Skin epidermis (tissue), 12 donors: ENCODE measurements at regions not wholly inside any gene's neighbourhood (a gene's known extent, or its start where the extent isn't known, plus 50 kb on each side); places are given as distances from the start of the nearest gene placed in this dataset.

Source experiments
- H3K27ac ChIP-seq, 21 experiments: fragments of 200-600 bp; sonication (generic) in 11 of 21; one replicate each; pipeline ENCODE4 v1.5.0; 2020; ENCODE audit warnings: mild to moderate bottlenecking in 3 of 21, inconsistent platforms in 2 of 21, moderate library complexity in 2 of 21
- H3K4me3 ChIP-seq, 7 experiments: fragments of 200-600 bp; sonication (generic) in 2 of 7; one replicate each; pipeline ENCODE4 v1.5.0; 2020; ENCODE audit warnings: inconsistent platforms in 2 of 7, mild to moderate bottlenecking in 2 of 7, moderate library complexity in 1 of 7

DNA sequence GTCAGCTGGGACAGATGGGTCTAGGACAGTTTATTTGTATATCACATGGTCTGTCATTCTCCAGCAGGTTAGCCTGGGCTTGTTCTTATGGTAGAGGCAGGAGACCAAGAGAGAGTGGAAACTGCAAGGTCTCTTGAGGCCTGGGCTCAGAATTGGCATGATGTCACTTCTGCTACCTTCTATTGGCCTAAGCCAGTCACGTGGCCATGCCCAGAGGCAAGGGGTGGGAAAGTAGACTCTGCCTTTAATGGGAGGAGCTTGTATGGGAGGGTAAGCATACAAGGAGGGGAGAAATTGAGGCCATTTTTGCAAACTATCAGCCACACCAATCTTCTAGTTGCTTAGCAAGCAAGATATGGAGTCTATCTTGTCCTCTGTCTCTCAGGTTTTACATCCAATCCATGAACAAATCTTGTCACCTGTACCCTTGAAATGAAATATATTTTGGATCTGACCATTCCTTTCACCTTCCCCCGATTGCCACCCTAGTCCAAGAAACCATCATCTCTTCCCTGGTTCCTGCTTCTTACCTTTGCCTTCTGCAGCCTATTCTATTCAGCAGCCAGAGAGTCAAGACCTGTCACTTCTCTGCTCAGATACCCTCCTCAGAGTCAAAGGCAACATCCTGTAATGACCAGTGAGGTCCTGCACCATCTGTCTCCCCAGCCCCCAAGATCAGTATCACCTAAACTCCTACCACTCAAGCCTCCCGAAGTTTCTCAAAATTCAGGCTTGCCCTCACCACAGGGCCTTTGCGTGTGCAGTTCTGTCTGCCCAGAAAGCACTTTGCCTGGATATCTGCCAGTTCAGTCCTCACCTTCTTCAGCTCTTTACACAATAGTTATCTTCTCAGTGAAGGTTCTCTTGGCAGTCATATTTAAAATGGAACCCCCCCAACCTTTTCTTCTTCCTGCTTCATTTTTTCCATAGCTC lies 240.0 kb downstream of the LOXHD1 start:
- Histone ChIP-seq H3K27ac (peak overlapping the region in 1 of 21 experiments; percentile 22), H3K4me3 (no peak overlapping the region)

DNA sequence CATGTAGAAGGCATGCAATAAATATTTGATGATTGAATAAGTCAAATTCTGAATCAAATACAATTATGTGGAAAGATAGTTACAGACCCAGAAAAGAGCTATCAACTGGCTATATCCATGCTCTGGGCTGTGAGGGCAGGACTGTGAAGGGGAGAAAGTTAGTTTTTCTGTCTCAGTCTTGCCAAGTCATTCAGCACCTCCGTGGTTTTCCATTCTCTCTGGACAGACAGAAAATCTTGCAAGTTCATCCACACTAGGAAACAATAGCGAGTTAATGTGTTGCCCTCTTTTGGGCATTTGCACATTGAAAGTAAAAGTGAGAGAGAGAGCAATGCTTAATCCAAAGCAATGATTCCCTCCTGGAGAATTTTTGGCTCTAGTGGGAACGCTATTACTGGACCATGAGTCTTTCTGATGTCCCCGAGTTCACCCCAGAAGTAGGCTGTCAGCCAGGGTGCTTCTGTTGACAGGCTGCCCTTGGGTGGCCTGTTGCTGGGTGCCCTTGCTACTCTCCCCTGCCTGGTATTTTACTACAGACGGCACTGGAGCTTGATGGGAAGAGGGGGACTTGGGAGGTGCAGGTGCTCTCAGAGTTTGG lies 238.3 kb downstream of the LOXHD1 start:
- H3K4me3 ChIP-seq, result no peak overlapping the region
- H3K27ac ChIP-seq, result no peak overlapping the region

DNA sequence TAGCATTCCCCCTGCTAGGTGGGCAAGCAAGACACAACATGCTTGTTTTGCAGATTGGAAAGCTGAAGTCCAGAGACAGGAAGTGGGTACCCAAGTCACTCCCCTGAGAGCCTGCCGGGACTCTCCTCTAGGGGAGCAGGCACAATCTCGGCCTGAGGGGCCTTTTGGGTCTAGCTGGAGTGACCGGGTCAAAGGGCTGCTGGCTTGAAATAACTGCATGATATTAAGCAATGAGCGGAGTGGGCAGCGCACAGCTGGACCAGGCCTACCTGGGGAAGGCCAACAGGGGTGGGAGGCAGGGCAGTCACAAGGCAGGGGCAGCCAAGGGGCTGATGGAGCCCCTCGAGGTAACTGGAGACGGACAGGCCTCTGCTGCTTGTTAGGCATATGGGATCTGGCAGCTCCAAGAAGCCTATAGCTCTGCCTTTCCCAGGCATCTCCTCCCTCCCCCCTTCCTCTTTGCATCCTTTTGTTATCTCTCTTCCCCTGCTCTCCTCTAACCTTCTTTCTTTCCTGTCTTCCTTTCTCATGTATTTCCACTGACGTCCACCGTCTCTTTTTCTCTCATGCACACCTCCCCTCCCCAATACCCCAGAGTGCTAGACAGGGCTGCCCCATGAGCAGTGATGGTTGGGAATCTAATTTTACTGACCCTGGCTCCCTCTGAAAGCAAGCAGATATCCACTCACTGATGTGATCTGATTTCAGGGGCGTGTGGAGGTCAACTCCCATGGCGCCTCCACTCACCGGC lies 237.5 kb downstream of the LOXHD1 start:
- H3K27ac ChIP-seq, result no peak overlapping the region
- no peak overlapping the region for H3K4me3 ChIP-seq

DNA sequence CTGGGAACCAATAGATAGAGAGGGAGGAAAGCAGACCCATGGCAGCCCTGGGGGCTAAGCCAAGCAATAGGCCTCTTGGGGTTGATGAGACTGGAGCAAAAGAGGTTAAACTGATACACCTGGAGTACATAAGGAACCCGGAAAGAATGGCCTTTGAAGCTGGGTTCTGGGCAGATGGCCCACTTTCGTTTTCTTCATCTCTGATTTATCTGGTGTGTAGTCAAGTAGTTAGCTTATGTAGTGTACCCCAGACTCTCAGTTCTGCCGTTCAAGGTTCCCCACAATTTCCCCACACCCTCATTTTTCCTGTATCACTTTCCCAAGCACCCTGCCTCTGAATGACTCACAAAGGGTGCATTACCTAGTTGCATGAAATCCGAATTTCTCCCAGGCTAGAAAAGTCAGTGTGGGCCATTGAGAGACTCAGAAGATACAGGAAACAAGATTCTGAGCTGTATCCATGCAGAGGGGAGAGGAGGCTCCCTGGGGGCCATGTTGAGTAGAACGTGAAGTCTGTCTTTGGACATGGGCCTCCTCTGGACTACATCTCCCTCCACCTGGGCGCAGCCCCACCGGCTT lies 235.0 kb downstream of the LOXHD1 start:
- Histone ChIP-seq H3K27ac (no peak overlapping the region), H3K4me3 (no peak overlapping the region)

DNA sequence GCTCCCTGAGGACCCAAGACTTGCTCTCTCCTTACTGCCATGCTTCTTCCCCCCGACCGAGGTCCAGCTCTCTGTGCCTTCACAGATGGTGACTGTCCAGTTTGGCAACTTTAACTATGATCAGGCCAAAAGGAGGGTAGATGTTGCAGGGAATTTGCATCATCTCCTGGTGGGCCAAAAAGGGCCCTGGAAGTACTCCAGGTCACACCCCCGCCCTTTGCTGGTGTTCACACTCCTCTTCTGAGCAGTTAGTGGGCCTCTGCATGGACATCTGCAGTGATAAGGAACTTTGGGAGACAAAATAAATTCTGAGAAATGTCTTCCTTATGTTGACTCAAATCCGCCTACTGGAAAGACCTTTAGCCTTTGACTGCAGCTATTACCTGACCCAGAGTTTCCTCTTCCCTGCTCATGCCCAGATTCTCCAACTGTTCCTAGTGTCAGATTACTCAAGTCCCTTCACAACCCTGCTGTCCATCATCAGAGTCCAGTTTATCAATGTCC lies 234.4 kb downstream of the LOXHD1 start:
- H3K27ac ChIP-seq, result no peak overlapping the region
- no peak overlapping the region for H3K4me3 ChIP-seq

DNA sequence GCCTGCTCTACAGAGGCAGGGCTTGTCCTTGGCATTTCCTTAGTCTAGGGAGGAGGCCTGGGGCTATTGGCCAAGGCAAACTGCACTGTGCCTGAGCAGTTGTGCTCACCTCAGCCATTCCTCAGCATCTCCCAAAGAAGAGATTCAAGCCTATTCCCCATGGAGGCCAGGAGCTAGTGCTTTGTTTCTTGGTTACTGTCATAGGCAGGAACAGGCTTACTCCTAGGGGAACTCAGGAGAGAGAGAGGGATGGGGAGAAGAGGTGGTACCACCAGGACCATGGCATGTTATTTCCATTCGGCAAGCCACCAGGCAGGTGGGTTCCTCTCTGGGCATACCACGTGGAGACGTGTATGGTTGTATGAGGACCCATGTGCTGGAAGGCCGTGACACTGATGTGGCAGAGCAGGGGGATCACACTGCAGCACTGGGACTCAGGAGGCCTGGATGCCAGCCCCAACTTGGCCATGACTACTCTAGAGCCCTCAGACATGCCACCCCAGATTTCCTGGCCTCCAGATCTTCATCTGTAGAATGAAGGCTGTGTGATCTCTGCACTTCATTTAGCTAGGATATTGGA lies 233.7 kb downstream of the LOXHD1 start:
- no peak overlapping the region for H3K27ac ChIP-seq
- H3K4me3 ChIP-seq, result no peak overlapping the region

DNA sequence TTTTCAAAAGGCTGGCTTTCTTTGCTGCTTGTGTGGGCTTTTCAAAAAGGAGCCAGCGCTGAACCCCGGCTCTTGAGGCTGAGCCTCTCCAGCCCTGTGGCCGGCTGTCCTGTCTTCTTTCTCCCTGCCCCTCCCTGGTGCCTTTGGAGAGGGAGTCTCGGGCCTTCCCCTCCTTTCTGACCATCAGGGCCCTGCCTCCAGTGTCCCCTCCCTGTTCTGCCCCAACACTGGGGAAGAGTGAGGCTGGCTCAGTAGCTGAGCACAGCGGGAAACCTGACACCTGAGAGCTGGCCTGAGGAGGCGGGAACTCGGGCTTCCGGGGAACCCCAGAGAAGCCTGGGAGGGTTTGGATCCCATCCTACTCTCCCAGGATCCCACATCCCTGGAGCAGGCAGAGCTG lies 232.1 kb downstream of the LOXHD1 start:
- H3K27ac ChIP-seq, result no peak overlapping the region
- H3K4me3 ChIP-seq, result no peak overlapping the region

DNA sequence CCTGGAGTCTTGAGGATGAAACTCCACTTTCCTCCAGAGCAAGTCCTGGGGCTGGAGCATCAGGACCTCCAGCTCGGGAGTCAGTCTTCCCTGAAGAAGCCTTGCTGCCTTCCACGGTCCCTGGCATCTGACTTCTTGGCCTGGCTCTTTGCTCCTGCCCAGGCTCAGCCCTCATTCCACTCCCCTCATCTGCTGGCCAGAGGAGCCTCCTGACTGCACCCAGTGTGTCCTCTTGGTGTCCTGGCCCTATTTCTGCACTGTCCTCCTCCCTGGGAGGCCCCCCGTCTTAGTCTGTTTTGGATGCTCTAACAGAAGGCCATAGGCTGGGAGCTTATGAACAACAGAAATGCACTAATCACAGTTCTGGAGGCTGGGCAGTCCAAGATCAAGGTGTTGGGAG lies 231.5 kb downstream of the LOXHD1 start:
- Histone ChIP-seq H3K27ac (no peak overlapping the region), H3K4me3 (no peak overlapping the region)

DNA sequence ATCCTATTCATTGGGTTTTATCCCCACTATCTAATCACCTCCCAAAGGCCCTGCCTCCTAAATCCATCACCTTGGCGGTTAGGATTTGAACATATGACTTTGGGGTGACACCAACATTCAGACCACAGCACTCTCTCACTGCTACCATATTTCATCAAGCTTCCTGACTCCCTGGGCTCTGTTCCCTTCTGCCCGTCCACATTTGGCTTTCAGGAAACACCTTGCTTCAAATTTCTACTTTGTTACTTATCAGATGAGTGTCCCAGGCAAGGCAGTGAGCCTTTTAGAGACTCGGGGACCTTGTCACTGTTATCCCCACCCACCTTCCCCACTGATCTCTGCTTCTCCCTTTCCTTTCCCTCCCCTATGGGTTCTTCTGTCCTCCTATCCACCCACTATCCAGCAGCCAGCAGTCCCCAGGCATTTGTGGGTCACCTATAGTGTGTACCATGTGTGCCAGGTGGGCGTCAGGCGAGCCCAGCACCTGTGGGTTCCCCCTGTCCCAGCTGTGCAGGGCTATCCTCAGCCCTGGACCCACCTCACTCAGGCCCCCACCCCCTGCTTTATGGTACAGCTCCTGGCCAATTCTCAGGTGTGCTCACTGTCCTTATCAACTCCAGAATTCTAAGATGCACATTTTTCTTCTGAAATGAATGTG lies 230.9 kb downstream of the LOXHD1 start:
- no peak overlapping the region for H3K27ac ChIP-seq
- H3K4me3 ChIP-seq, result no peak overlapping the region

DNA sequence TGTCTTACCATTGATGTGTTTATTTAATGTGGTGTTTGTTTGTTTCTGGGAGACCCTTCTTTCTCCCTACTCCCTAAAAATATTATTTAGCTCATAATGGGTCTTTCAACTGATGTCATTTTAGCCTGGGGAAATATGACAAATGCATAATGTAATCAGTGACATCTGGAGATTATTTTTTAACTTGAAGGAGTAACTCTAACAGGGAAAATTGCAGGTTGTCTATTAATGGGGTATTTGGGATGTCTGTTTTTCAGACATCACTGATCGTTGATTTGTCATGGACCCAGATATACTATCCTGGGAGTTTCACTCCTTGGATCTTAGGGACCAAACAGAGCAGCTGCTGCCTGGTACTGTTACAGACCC lies 230.4 kb downstream of the LOXHD1 start:
- H3K4me3 ChIP-seq, result no peak overlapping the region
- H3K27ac ChIP-seq, result no peak overlapping the region
